NCI-H2029 (cell line): ENCODE measurements at regions not wholly inside any gene's neighbourhood (a gene's known extent, or its start where the extent isn't known, plus 50 kb on each side); places are given as distances from the start of the nearest gene placed in this dataset.

ENCODE experiments used
- DNase-seq: peaks from one replicate; lab custom pipeline; 2025; lab: John Stamatoyannopoulos, UW

GRCh38 chr6:85396159-85396808 is 53.6 kb upstream of the NT5E start:
- no peak for DNase-seq

DNA sequence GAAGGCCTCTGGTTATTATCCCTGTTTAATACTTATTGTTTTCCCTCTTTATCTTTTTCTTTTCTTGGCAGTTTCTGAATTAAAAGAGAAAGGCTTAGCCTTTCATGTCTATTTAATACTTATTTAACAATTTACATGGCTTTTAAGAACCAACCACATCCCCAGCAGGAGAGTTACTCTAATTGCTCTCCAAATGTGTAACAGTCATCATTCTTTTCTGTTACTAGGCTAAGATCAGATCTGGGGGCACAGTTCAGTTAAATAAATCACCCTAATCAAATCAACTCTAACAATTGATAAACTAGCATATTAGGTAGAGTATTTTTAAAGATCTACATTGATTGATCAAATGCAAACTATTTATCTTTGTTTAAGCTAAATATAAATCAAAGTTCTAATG is 54.1 kb upstream of the NT5E start:
- no peak for DNase-seq

- no peak for DNase-seq
These were observed 54.9 kb upstream of the NT5E start for GRCh38 chr6:85394853-85395538.

DNA sequence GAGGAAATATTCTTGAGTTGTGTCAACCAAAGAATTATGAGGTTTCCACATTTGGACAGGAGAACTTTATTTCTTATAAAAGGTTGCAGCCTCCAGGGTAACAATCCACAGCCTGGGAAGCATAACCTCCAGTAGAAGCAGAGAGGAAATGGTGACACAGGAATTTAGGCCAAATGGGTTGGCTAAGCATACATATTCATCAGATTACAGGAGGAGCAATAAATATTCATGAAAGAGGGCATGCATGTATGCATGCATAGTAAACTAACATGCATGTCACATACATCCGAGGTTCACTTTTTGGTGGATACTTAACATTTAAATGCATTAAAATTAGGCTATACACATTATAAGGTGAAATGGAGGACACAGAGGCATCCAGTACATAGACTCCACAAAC is 55.7 kb upstream of the NT5E start:
- no peak for DNase-seq

- DNase-seq: no peak
These were observed 57.5 kb upstream of the NT5E start for GRCh38 chr6:85392379-85392778.

- DNase-seq: no peak
These were observed 59.1 kb upstream of the NT5E start for GRCh38 chr6:85390775-85391174.

DNA sequence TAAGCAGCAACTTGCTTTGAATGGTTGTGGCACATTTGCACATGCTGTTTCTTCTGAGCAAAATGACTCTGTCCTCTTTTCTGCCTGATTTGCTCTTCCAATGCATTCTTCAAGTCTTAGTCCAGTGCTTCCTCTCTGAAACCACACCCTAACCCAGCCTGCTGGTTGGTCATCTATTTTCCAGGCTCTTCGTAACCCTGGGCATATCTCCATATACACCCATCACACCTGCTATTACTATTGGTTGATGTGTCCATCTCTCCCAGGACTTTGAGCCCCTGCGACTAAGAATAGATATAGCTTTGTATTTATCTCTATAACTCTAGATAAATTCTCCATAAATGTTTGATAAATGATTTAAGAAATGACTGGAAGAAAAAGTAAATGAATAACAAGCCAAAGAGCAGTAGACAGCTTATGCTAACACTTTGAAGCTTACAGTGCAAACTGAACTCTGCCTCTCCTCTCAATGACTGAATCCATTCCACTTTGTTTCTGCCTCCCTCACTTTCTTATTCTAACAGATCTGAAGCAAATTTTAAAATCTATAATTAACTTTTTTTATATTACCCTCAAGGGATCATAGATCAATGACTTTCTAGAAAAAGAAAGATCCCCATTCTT is 59.7 kb upstream of the NT5E start:
- DNase-seq: no peak

DNA sequence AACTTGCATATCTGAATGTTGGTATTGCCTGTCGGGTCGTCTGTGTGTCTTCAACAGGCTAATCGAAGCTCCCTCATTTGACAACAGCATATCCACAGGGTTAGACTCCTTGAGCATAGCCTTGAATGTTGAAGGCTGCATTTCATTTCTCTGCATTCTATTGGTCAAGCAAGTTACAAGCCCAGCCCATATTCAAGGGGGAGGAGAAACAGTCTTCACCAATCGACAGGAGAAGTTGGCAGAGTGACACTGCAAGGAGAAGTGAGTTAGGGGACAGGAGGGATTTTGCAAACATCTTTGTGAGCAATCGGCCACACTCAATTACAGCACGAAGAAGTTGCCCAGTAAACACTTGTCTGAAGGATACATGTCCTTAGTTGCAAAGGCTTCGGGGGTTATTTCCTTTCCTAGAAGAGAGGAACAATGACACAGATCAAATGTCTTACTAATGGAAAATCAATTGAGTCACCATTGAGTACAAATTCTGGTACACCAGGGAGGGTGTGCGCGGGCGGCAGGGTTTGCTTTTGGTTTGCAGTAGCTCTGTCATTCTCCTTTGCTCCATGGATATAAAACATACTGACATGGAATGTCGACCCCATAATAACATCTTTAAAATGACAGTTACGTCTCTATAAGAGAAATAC is 60.6 kb upstream of the NT5E start:
- DNase-seq: no peak

DNA sequence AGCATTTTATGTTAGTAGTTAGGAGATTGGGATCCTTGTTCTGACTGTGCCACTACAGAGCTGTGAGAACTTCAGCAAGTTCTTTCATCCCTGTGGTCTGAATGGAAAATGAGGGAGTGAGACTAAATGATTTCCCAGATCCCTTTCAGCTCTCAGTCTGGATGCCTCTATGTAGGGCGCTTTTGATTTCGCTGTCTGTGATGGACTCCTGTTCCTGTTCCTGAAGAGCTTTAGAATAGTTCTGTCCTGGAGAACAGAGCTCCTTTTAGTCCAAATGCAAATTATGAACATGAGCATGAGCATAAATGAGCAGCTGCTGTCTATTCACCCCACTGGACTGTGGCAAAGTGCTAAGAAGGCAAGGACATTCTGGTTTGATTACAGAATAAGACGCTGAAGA is 61.4 kb upstream of the NT5E start:
- DNase-seq: no peak

DNA sequence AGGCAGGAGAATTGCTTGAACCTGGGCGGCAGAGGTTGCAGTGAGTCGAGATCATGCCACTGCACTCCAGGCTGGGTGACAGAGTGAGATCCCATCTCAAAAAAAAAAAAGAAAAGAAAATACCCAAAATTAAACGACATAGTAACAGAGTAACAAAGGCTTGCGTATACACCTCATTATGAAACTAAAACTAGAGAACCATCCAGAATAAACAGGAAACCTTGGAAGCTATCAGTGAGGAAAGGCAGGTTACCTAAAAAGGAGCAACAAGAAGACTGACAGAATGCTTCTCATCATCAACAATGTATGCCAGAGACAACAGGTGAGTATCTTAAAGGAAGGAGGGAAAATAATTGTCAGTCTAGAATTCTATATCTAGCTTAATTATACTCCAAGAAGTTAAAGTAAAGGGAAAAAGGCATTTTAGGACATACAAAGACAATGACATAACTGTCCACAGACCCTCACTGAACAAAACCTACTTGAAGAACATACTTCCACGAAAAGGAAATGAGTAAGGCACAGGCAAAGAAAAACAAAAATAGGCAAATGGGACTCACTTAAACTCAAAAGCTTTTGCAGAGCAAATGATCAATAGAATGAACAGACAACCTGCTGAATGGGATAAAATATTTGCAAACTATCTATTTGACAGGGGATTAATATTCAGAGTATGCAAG is 64.1 kb upstream of the NT5E start:
- DNase-seq: no peak

GRCh38 chr6:85383042-85383441 is 66.8 kb upstream of the NT5E start:
- DNase-seq: no peak

DNA sequence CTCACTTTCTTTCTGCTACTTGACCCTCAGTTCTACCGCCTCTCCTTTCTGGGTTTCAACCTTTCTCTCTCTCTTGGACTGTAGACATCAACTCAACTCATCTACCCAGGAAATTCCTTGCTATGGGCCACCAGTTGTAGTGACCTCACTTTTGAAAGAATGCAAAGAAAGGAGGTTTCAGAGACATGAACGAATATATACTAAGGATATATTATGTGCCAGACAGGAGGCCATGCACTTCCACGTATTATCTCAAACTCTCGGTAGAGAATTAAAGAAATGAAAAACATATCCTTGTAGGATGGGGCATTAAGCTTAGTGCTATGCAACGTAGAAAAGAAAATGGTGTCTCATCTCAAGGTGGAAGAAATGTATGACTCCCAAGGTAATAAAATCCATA is 67.3 kb upstream of the NT5E start:
- DNase-seq: no peak

DNA sequence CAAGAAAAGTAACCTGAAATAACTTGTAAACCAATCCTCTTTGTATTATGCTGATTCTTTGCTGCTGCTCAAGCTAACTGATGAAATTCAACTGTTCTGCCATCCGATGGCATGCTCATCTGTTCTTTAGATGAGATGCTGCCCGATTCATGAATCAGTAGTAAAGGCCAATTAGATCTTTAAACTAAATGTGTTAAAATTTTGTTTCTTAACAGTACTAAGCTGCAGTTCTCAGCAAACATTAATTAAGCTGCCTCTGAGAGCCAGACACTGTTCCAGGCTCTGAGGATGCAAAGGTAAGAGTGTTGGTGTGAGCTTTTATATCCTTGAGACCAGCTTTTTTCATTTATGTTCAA is 77.0 kb upstream of the NT5E start:
- no peak for DNase-seq

GRCh38 chr6:85372188-85372914 is 77.5 kb upstream of the NT5E start:
- DNase-seq: no peak

GRCh38 chr6:85368631-85369030 is 81.3 kb upstream of the NT5E start:
- DNase-seq: no peak

DNA sequence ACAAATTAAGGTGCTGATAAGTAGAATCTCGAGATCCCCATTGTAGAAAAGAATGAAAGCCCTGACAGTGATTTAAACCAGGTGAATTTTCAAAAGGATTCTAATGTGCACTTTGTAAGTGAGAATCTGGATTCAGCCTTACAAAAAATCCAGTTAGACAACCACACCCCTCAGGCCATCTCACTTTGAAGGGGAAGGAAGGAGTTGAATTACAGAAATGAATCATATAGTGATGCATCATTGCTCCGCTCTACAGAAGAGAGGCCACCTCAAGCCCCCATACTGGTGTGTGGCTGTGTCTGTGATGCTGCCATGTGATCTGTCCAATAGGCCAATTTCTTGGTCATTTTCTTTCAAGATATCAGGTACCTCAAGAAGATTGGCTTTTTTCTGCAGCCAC is 85.5 kb upstream of the NT5E start:
- DNase-seq: no peak

DNA sequence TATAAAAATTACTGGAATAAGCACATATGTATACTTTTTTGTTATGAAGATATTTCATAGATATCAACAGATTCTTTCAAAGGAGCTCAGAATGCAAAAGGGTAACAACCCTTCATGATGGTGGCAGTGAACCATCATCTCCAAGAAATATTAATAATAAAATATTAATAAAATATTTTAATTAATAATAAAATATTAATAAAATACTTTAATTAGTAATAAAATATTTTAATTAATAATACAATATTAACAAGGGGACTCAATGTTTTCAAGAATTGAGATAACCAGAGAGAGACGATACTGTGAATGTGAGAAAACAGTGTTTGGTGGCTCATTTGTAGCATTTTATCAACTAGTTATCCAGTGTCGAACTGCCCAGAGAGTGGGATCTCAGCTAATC is 86.0 kb upstream of the NT5E start:
- no peak for DNase-seq

DNA sequence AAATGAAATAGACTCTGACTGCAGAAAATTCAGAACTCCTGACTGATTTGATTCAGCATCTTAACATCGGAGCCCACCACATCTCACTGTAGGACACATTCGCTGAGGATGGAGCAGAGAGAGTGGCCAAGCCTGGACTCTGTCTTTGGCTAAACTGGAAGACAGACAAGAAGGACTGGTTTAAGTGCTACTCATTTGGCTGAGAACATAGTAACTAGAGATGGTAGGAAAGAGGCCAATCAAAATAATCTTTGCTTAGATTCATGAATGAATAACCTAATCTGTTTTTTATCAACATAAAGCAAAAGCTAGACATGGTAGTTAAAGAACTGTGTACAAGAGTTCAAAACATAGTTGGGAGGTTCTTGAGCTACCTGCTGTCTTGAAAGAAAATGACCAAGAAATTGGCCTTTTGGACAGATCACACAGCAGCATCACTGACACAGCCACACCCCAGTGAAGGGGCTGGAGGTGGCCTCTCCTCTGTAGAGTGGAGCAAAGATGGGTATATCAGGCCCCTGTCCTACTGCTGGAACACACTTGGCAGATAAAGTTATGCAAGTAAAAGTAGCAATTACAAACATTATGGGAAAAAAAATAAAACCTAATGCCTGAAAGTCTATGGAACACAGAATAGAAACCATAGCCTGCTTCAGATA is 87.1 kb upstream of the NT5E start:
- no peak for DNase-seq

- DNase-seq: no peak
These were observed 88.3 kb upstream of the NT5E start for GRCh38 chr6:85361643-85362014.

GRCh38 chr6:85360794-85361642 is 88.9 kb upstream of the NT5E start:
- no peak for DNase-seq

DNA sequence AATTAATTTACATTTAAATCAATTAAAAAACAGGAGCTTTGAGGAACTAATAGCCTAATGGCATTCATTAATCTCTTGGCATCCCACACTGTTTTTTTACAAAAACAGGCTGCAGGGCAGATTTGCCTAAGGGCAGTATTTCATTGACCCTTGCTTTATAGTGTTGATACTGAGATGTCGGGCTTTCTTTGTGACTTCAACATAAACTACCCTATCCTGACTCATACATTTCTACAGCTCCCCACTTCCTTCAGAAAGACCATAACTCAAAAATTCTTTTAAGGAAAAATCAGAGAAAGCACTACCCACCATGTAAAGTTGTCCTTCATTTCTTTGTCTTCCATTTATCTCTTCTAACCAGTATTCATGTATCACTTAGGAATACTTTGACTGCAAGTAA is 92.2 kb upstream of the NT5E start:
- DNase-seq: no peak
